NK-92 treated with Interleukin-12 subunit alpha and Interleukin-12 subunit beta, amount 100 ng/mL, for 24 hours (cell line): ENCODE measurements at regions not wholly inside any gene's neighbourhood (a gene's known extent, or its start where the extent isn't known, plus 50 kb on each side); places are given as distances from the start of the nearest gene placed in this dataset.

Experiments
- DNase-seq: peaks from one replicate; lab custom pipeline; 2025; lab: John Stamatoyannopoulos, UW

DNA sequence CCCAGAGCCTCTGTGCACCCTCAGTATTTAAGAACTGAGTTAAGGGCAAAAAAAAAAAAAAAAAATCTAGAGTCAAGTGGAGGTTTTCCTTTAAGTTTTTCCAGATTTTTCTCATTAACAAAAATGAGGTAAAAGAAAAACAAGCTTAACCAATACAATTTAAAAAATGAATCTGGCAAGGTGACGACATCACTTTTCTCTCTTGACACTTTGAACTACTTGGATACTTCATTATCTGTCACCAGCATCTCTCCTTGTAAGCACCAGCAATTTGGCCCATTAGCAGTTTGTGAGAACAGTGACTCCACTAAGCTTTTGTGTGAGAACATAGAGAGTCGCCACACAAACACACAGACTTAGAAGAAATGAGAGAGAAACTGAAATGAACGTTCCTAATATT is 345.7 kb upstream of the SLC30A5 start:
- no peak for DNase-seq

GRCh38 chr5:68749077-68749476 is 344.7 kb upstream of the SLC30A5 start:
- DNase-seq = no peak

DNA sequence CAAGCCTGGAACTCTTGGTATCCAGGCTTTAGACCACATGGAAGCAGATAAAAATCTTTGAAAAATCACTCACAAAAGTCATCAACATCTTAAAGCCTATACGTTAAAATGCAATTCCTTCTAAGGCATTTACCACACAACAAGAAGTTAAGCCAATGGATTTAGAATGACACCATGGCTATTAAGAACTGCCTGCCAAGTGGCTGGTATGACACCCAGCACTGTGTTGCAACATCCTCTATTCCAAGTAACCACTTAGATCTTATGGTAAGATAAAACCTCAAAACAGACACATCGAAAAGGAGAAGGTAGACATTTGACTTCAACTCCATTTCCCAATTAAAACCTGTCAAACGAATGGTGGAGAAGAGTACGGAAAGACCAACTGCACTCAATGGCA is 344.2 kb upstream of the SLC30A5 start:
- DNase-seq = no peak

DNA sequence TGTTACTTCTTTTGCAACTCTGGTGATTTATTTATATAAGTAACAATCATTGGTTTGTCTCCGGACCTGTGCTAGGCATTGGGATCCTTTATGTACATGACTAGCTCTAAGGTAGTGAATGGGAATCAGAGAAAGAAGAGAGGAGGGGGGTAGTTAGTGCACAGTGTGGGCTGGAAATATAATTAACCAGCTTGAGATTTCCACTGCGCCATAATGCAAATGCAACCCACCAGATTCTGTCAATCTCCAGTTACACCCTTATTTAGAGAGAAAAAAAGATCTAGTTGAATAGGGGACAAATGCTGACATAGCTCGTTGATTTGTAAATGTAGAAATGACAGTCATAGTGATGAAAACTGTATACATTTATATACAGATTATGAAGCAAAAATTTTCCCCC is 342.2 kb upstream of the SLC30A5 start:
- DNase-seq = no peak

GRCh38 chr5:68754536-68754935 is 339.3 kb upstream of the SLC30A5 start:
- DNase-seq = no peak

DNA sequence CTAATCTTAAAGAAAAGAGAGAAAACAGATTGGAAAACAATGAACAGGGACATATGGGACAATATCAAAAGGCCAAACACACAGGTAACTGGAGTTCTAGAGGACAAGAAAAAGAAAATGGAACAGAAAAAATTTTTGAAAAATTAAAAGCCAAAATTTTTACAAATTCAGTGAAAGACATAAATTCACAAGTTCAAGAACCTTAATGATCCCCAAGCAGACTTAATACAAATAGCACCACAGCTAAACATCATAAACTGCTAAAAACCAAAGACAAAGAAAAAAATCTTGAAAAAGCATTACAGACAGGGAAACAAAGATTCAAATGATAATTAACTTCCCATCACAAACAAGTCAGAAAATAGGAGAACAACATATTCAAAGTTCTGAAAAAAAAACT is 338.5 kb upstream of the SLC30A5 start:
- DNase-seq = no peak

GRCh38 chr5:68757006-68757405 is 336.8 kb upstream of the SLC30A5 start:
- no peak for DNase-seq

DNA sequence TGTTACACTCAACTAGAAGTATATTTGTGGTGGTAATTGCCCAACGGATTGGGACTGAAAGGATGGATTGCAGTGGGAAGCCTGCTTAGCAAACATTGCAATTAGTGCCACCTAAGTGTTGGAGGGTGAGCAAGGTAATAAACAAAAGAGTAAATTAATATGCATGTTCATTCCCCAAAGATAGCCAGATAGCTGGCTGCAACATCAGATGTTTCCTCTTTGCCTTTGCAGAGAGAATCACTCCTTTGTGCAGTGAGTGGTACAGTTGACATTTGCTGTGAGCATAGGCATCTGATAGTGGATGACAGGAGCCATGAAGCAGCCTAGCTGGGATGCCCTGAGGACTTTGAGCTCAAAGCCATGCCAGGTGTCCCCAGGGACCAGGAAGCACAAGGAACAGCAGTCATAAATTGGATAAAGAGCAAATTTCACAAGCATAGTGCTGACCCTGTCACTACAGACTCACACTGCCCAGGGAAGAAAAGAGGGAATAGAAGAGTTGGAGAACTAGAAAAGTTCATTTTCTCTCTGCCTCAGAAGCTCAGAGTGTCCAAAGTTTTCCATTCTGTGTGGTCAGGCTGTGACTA is 336.1 kb upstream of the SLC30A5 start:
- no peak for DNase-seq

GRCh38 chr5:68759593-68759992 is 334.2 kb upstream of the SLC30A5 start:
- no peak for DNase-seq

GRCh38 chr5:68762201-68762600 is 331.6 kb upstream of the SLC30A5 start:
- no peak for DNase-seq

- DNase-seq = no peak
These were observed 326.8 kb upstream of the SLC30A5 start for GRCh38 chr5:68766952-68767464.

DNA sequence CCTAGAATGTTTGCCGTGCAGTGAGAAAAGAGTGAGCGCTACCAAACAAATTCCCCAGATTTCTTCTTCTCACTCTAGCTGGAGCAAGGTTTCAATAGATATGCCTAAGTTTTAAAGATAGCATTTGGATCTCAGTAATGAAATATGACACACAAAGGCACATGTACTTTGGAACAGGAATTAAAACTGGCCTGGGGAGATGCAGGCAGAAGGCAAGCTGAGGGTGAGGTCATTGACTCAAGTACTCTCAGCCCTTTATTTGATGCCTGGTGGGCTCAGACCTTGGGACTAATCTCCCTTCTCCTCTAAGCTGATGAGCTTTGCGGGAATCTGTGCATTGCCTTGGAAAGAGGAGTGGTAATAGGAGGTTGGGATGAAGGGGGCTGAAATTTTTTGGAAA is 323.3 kb upstream of the SLC30A5 start:
- no peak for DNase-seq

- no peak for DNase-seq
These were observed 322.6 kb upstream of the SLC30A5 start for GRCh38 chr5:68771221-68771620.

GRCh38 chr5:68771732-68772131 is 322.1 kb upstream of the SLC30A5 start:
- no peak for DNase-seq

DNA sequence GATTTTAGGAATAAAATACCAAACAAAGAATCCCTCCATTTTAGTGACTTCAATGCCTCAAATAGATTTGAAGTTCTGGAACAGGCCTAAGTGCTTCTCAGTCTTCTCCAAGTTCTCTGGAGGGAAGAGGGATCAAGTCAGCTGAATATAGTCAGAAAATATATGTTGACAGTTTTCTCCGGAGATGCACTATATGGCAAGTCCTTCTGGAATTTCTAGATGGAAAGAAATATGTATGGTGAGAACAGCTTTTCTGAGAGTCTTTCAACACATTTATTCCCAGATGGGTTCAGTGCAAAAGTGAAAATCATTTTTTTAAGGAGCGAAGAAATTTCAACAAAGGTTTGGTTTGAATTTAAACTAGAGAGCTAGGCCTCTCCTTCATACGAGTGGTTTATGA is 317.4 kb upstream of the SLC30A5 start:
- DNase-seq = no peak

- DNase-seq = no peak
These were observed 316.7 kb upstream of the SLC30A5 start for GRCh38 chr5:68777135-68777534.

- DNase-seq = no peak
These were observed 315.3 kb upstream of the SLC30A5 start for GRCh38 chr5:68778484-68778883.

DNA sequence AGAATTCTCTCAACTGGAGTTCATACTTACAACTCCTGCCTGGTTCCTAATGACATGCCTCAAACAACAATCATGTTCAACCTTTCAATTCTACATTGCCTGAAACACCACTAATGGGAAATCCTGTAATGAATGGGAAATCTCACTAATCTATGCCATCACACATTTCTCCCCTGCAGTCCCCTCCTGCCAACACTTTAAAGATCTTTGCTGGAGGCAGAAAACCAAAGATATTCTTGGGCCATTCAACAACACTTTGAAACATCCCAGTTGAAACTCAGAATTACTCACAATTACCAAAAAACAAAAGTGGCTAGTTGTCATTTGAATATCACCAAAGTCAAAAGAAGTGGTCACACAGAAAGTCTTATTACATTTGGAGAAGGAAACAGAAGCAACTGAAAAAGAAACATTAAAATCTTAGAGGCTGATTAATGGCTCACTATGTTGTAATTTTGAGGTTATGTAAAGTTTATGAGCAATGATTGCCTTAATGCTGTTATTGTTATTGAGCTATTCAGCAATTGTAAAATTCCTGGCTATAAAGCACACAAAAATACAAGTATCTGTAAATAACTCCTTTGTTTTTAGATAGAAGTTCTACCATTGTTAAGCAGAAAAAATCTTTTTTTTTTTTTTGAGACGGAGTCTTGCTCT is 313.4 kb upstream of the SLC30A5 start:
- DNase-seq = no peak

GRCh38 chr5:68793074-68793473 is 300.7 kb upstream of the SLC30A5 start:
- no peak for DNase-seq

- no peak for DNase-seq
These were observed 299.8 kb upstream of the SLC30A5 start for GRCh38 chr5:68793993-68794392.

GRCh38 chr5:68795190-68795589 is 298.6 kb upstream of the SLC30A5 start:
- no peak for DNase-seq

- no peak for DNase-seq
These were observed 294.7 kb upstream of the SLC30A5 start for GRCh38 chr5:68798877-68799843.

DNA sequence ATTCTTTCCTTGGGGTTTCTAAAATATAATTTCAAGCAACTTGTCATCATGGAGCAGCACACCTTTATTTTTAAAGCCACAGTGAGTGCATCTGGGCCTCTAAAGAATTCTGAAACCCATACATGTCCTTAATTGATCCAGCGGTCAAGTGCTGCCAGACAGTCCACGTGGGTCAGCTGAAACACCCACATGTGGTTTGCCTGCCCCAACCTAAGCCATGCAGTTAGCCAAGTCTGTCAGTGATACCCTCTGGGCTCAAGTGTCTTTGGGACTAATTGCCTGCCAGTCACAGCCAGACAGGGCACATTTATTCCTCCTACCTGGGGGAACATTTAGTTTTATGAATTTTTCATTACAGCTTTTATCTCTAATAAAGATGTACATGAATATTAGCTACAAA is 291.4 kb upstream of the SLC30A5 start:
- no peak for DNase-seq
